Neural cell (in vitro differentiated cells): ENCODE measurements at regions not wholly inside any gene's neighbourhood (a gene's known extent, or its start where the extent isn't known, plus 50 kb on each side); places are given as distances from the start of the nearest gene placed in this dataset.

Experiments
- H2AFZ ChIP-seq: fragments of 200-600, 300-800 bp; sonication (generic), shearing (Covaris generic); 2 replicates; pipeline ENCODE4 v1.6.0; 2014; ENCODE audit warnings: low read depth, mild to moderate bottlenecking, antibody characterized with exemption, low read length, moderate library complexity
- H3F3A ChIP-seq: fragments of 200-600 bp; shearing (Covaris generic); 2 replicates; pipeline ENCODE4 v1.6.1; 2016; ENCODE audit warnings: mild to moderate bottlenecking, moderate library complexity, mixed read lengths, antibody characterized with exemption, low read length; ENCODE audit not compliant: insufficient read depth, poor library complexity, severe bottlenecking
- H3K27ac ChIP-seq: fragments of 200-600, 300-800 bp; sonication (generic), shearing (Covaris generic); 2 replicates; pipeline ENCODE4 v1.5.1; 2014; ENCODE audit warnings: mild to moderate bottlenecking, low read length, moderate library complexity
- H3K27me3 ChIP-seq: fragments of 300-800, 200-600 bp; sonication (generic), shearing (Covaris generic); 2 replicates; pipeline ENCODE4 v1.6.0; 2014; ENCODE audit warnings: mild to moderate bottlenecking, low read depth, low read length, moderate library complexity; ENCODE audit not compliant: insufficient read depth
- H3K36me3 ChIP-seq: fragments of 300-800, 200-600 bp; sonication (generic), shearing (Covaris generic); 2 replicates; pipeline ENCODE4 v1.5.1; 2014; ENCODE audit warnings: mild to moderate bottlenecking, antibody characterized with exemption, low read length, moderate library complexity; ENCODE audit not compliant: insufficient read depth
- H3K4me2 ChIP-seq: fragments of 300-800, 200-600 bp; sonication (generic), shearing (Covaris generic); 2 replicates; pipeline ENCODE4 v1.6.0; 2014; ENCODE audit warnings: mild to moderate bottlenecking, low read length
- H3K4me3 ChIP-seq: fragments of 300-800, 200-600 bp; sonication (generic), shearing (Covaris generic); 2 replicates; pipeline ENCODE4 v1.5.1; 2014; ENCODE audit warnings: mild to moderate bottlenecking, low read length, moderate library complexity
- H3K79me2 ChIP-seq: fragments of 200-600 bp; shearing (Covaris generic); replicated peaks from 2 replicates; pipeline ENCODE4 v1.6.0; 2014; ENCODE audit warnings: mild to moderate bottlenecking, low read length, moderate library complexity; ENCODE audit not compliant: insufficient read depth
- H3K9ac ChIP-seq: fragments of 300-800, 200-600 bp; sonication (generic), shearing (Covaris generic); 2 replicates; pipeline ENCODE4 v1.6.1; 2016; ENCODE audit warnings: mild to moderate bottlenecking, low read length, mixed read lengths
- H3K9me2 ChIP-seq: fragments of 200-600 bp; shearing (Covaris generic); 2 replicates; pipeline ENCODE4 v1.6.1; 2016; ENCODE audit warnings: mild to moderate bottlenecking, low read length, mixed read lengths; ENCODE audit not compliant: insufficient read depth
- H3K9me3 ChIP-seq: fragments of 200-600, 300-800 bp; sonication (generic), shearing (Covaris generic); 2 replicates; pipeline ENCODE4 v1.6.1; 2016; ENCODE audit warnings: mild to moderate bottlenecking, mixed run types, low read length, moderate library complexity, mixed read lengths
- H4K20me1 ChIP-seq: fragments of 200-600 bp; shearing (Covaris generic); 2 replicates; pipeline ENCODE4 v1.6.1; 2016; ENCODE audit warnings: mild to moderate bottlenecking, mixed run types; ENCODE audit not compliant: insufficient read depth
- CTCF ChIP-seq: fragments of 450-650 bp; IDR thresholded peaks from 2 replicates; pipeline ENCODE4 v1.5.1; 2014; ENCODE audit warnings: antibody characterized with exemption, mild to moderate bottlenecking, moderate library complexity; ENCODE audit not compliant: poor library complexity, severe bottlenecking
- EP300 ChIP-seq: fragments of 450-650 bp; conservative IDR thresholded peaks from 2 replicates; pipeline ENCODE4 v1.6.1; 2014; ENCODE audit warnings: antibody characterized with exemption, mild to moderate bottlenecking, moderate library complexity; ENCODE audit not compliant: poor library complexity, severe bottlenecking
- EZH2 ChIP-seq: fragments of 200-600, 300-800 bp; shearing (Covaris generic), sonication (generic); IDR thresholded peaks from 2 replicates; pipeline ENCODE4 v1.6.1; 2014; ENCODE audit warnings: antibody characterized with exemption, low read length, borderline replicate concordance, mild to moderate bottlenecking; ENCODE audit not compliant: insufficient read depth, poor library complexity, severe bottlenecking
- MXI1 ChIP-seq: fragments of 450-650 bp; conservative IDR thresholded peaks from 2 replicates; pipeline ENCODE4 v1.6.1; 2014; ENCODE audit warnings: antibody characterized with exemption, mild to moderate bottlenecking; ENCODE audit not compliant: poor library complexity, severe bottlenecking
- POLR2AphosphoS5 ChIP-seq: IDR thresholded peaks from 2 replicates; pipeline ENCODE4 v1.6.1; 2012
- RAD21 ChIP-seq: fragments of 450-650 bp; conservative IDR thresholded peaks from 2 replicates; pipeline ENCODE4 v1.6.1; 2014; ENCODE audit warnings: antibody characterized with exemption, mild to moderate bottlenecking, moderate library complexity
- SMC3 ChIP-seq: fragments of 450-650 bp; conservative IDR thresholded peaks from 2 replicates; pipeline ENCODE4 v1.6.1; 2014; ENCODE audit warnings: antibody characterized with exemption, mild to moderate bottlenecking, moderate library complexity; ENCODE audit not compliant: poor library complexity
- TAF1 ChIP-seq: IDR thresholded peaks from 2 replicates; pipeline ENCODE4 v1.6.1; 2012; ENCODE audit warnings: low read depth
- TF ChIP-seq, protein P1 (sequence below): IDR thresholded peaks from 2 replicates; pipeline ENCODE4 v1.6.1; 2012; ENCODE audit warnings: borderline replicate concordance

GRCh38 chr3:72319194-72320094 lies 528.8 kb downstream of the SHQ1 start:
- no peaks in the 10 kb centered on the region for H3F3A ChIP-seq
- no peak for TF ChIP-seq CTCF
- no peak for TF ChIP-seq MXI1
- no peak for TF ChIP-seq SMC3
- TF ChIP-seq, protein P1, sequence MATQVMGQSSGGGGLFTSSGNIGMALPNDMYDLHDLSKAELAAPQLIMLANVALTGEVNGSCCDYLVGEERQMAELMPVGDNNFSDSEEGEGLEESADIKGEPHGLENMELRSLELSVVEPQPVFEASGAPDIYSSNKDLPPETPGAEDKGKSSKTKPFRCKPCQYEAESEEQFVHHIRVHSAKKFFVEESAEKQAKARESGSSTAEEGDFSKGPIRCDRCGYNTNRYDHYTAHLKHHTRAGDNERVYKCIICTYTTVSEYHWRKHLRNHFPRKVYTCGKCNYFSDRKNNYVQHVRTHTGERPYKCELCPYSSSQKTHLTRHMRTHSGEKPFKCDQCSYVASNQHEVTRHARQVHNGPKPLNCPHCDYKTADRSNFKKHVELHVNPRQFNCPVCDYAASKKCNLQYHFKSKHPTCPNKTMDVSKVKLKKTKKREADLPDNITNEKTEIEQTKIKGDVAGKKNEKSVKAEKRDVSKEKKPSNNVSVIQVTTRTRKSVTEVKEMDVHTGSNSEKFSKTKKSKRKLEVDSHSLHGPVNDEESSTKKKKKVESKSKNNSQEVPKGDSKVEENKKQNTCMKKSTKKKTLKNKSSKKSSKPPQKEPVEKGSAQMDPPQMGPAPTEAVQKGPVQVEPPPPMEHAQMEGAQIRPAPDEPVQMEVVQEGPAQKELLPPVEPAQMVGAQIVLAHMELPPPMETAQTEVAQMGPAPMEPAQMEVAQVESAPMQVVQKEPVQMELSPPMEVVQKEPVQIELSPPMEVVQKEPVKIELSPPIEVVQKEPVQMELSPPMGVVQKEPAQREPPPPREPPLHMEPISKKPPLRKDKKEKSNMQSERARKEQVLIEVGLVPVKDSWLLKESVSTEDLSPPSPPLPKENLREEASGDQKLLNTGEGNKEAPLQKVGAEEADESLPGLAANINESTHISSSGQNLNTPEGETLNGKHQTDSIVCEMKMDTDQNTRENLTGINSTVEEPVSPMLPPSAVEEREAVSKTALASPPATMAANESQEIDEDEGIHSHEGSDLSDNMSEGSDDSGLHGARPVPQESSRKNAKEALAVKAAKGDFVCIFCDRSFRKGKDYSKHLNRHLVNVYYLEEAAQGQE = no peak
- no peak for TF ChIP-seq RAD21
- no peak for TF ChIP-seq TAF1
- no peak for TF ChIP-seq POLR2AphosphoS5
- no peak for TF ChIP-seq EZH2
- TF ChIP-seq EP300 = no peak

DNA sequence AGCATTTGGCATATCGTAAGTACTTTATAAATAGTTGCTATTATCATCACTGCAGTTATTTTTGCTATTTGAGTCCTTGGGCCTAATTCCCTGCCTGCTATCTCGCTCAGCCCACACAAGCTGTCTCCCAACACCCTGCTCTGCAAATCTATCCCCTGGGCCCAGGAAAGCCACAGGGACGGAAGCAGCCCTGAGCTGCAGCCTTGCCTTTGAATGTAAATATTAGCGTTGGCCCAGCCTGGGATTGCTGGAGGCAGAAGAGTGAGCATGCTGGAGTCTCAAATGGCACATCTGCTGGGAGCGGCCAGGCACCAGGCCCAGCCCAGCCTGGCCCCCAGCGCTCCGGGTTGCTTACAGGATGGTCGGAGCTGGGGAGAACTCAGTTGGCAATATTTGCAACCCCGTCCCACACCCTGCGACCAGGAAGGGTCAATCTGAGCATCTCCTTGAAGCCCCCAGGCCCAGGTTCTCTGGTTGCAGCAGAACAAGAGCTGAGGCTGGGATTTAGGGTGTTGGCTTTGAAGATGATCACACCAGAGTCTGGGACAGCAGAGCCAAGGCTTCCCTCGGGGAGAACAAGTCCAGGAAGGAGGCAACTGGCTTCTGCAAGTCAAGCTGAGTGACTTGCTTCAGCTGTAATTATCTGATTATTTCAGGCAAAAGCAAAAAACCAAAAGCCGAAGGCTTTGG lies 529.6 kb downstream of the SHQ1 start:
- no peaks in the 10 kb centered on the region for H3K36me3 ChIP-seq

More at GRCh38 chr3:72319194-72320094, 528.8 kb downstream of the SHQ1 start:
- no peak overlapping the region for H3K27ac ChIP-seq
- no peak overlapping the region for H3K4me2 ChIP-seq
- H3K9ac ChIP-seq = no peak overlapping the region
- H3K36me3 ChIP-seq = no peaks in the 10 kb centered on the region
- H3K27me3 ChIP-seq = no peaks in the 10 kb centered on the region
- no peak overlapping the region for H3K4me3 ChIP-seq
- H3K79me2 ChIP-seq = no peaks in the 10 kb centered on the region
- H4K20me1 ChIP-seq = no peaks in the 10 kb centered on the region
- H2AFZ ChIP-seq = no peak overlapping the region
- no peaks in the 10 kb centered on the region for H3K9me2 ChIP-seq
- no peaks in the 10 kb centered on the region for H3K9me3 ChIP-seq

More for the DNA sequence above, 529.6 kb downstream of the SHQ1 start:
- H3K79me2 ChIP-seq = no peaks in the 10 kb centered on the region
- no peaks in the 10 kb centered on the region for H3K9me2 ChIP-seq
- H3K4me2 ChIP-seq = no peak overlapping the region
- no peak overlapping the region for H3K4me3 ChIP-seq
- H3K27me3 ChIP-seq = no peaks in the 10 kb centered on the region
- H3K9ac ChIP-seq = no peak overlapping the region
- no peaks in the 10 kb centered on the region for H3K9me3 ChIP-seq
- H4K20me1 ChIP-seq = no peaks in the 10 kb centered on the region
- H3K27ac ChIP-seq = no peak overlapping the region
- no peaks in the 10 kb centered on the region for H3F3A ChIP-seq
- H2AFZ ChIP-seq = no peak overlapping the region
- no peak for TF ChIP-seq CTCF
- no peak for TF ChIP-seq SMC3
- TF ChIP-seq POLR2AphosphoS5 = no peak
- no peak for TF ChIP-seq TAF1
- TF ChIP-seq RAD21 = no peak
- no peak for TF ChIP-seq EP300
- TF ChIP-seq, protein P1 = no peak
- no peak for TF ChIP-seq EZH2
- no peak for TF ChIP-seq MXI1
